ENCODE measurements at regions not wholly inside any gene's neighbourhood (a gene's known extent, or its start where the extent isn't known, plus 50 kb on each side); places are given as distances from the start of the nearest gene placed in this dataset.

GRCh38 chr4:149901128-149901527 lies 85.5 kb upstream of the IQCM start:
- no peak overlapping the region for H3K4me3 ChIP-seq (ENCODE audit: low read depth, low read length)
- H3K36me3 ChIP-seq (ENCODE audit: control insufficient read depth, insufficient read depth, low read length), result no peaks in the 10 kb centered on the region
- TF ChIP-seq CTCF (IDR thresholded peaks at IDR 0.05; ENCODE audit: insufficient read depth in 1 of 2, low read depth in 1 of 2, low read length in 1 of 2, severe bottlenecking in 1 of 2, unreplicated experiment in 1 of 2), result no peak
- H3K4me1 ChIP-seq, result no peaks in the 10 kb centered on the region
- ChIA-PET CTCF (no interaction called here), POLR2A (no interaction called here)
- no peaks in the 10 kb centered on the region for H3K27me3 ChIP-seq (replicated peaks; ENCODE audit: control insufficient read depth, insufficient read depth, low read length)
- H3K9me3 ChIP-seq, result no peaks in the 10 kb centered on the region
- BruUV-seq (replicated peaks), result no TSS peak
- Mint-ChIP-seq H3K9me3 (ENCODE audit: unreplicated experiment) (no peaks in the 10 kb centered on the region), H3K36me3 (ENCODE audit: insufficient read depth, unreplicated experiment) (no peaks in the 10 kb centered on the region), H3K4me3 (ENCODE audit: unreplicated experiment) (no peak overlapping the region), H3K4me1 (ENCODE audit: low read depth, unreplicated experiment) (no peaks in the 10 kb centered on the region), H3K27me3 (ENCODE audit: insufficient read depth, unreplicated experiment) (peaks cover 5% of the 10 kb centered on the region), H3K27ac (ENCODE audit: unreplicated experiment) (no peak overlapping the region)
- intact Hi-C loops (cut with micrococcal nuclease; ENCODE audit: unreplicated experiment), result no loop called here
- DNase-seq, result no peak

- CTCF ChIA-PET, result no interaction called here
- intact Hi-C loops (cut with micrococcal nuclease; ENCODE audit: unreplicated experiment), result no loop called here
- Histone ChIP-seq H3K4me1 (no peaks in the 10 kb centered on the region), H3K9me3 (no peaks in the 10 kb centered on the region), H3K27me3 (replicated peaks; ENCODE audit: control insufficient read depth, insufficient read depth, low read length) (no peaks in the 10 kb centered on the region), H3K36me3 (ENCODE audit: control insufficient read depth, insufficient read depth, low read length) (no peaks in the 10 kb centered on the region), H3K4me3 (ENCODE audit: low read depth, low read length) (no peak overlapping the region)
- Mint-ChIP-seq H3K4me3 (ENCODE audit: unreplicated experiment) (no peak overlapping the region), H3K27ac (ENCODE audit: unreplicated experiment) (no peak overlapping the region), H3K4me1 (ENCODE audit: low read depth, unreplicated experiment) (no peaks in the 10 kb centered on the region), H3K36me3 (ENCODE audit: insufficient read depth, unreplicated experiment) (no peaks in the 10 kb centered on the region), H3K9me3 (ENCODE audit: unreplicated experiment) (no peaks in the 10 kb centered on the region), H3K27me3 (ENCODE audit: insufficient read depth, unreplicated experiment) (peaks cover 5% of the 10 kb centered on the region)
- no TSS peak for BruUV-seq (replicated peaks)
- POLR2A ChIA-PET, result no interaction called here
- TF ChIP-seq CTCF (IDR thresholded peaks at IDR 0.05; ENCODE audit: insufficient read depth in 1 of 2, low read depth in 1 of 2, low read length in 1 of 2, severe bottlenecking in 1 of 2, unreplicated experiment in 1 of 2), result no peak
- DNase-seq, result no peak
Measured at GRCh38 chr4:149902242-149902641, 86.6 kb upstream of the IQCM start.

GRCh38 chr4:149910177-149910576 lies 94.5 kb upstream of the IQCM start:
- POLR2A ChIA-PET, result no interaction called here
- no peaks in the 10 kb centered on the region for H3K9me3 Mint-ChIP-seq (ENCODE audit: unreplicated experiment)
- no peaks in the 10 kb centered on the region for H3K4me1 Mint-ChIP-seq (ENCODE audit: low read depth, unreplicated experiment)
- H3K4me3 Mint-ChIP-seq (ENCODE audit: unreplicated experiment), result no peak overlapping the region
- no peaks in the 10 kb centered on the region for H3K4me1 ChIP-seq
- no peak overlapping the region for H3K4me3 ChIP-seq (ENCODE audit: low read depth, low read length)
- no TSS peak for BruUV-seq (replicated peaks)
- H3K27me3 ChIP-seq (replicated peaks; ENCODE audit: control insufficient read depth, insufficient read depth, low read length), result no peaks in the 10 kb centered on the region
- H3K36me3 ChIP-seq (ENCODE audit: control insufficient read depth, insufficient read depth, low read length), result no peaks in the 10 kb centered on the region
- H3K9me3 ChIP-seq, result no peaks in the 10 kb centered on the region
- no peak for TF ChIP-seq CTCF (IDR thresholded peaks at IDR 0.05; ENCODE audit: insufficient read depth in 1 of 2, low read depth in 1 of 2, low read length in 1 of 2, severe bottlenecking in 1 of 2, unreplicated experiment in 1 of 2)
- intact Hi-C loops (cut with micrococcal nuclease; ENCODE audit: unreplicated experiment), result loop anchor here (5.0 kb wide), 1 partner anchor 332 kb away; no protein-coding TSS in a partner anchor
- no peaks in the 10 kb centered on the region for H3K27me3 Mint-ChIP-seq (ENCODE audit: insufficient read depth, unreplicated experiment)
- no peak for DNase-seq
- no peaks in the 10 kb centered on the region for H3K36me3 Mint-ChIP-seq (ENCODE audit: insufficient read depth, unreplicated experiment)
- CTCF ChIA-PET, result no interaction called here
- H3K27ac Mint-ChIP-seq (ENCODE audit: unreplicated experiment), result no peak overlapping the region

Data from Caco-2 (cell line).